Central memory CD8-positive, alpha-beta T cell (primary cell): ENCODE measurements at regions not wholly inside any gene's neighbourhood (a gene's known extent, or its start where the extent isn't known, plus 50 kb on each side); places are given as distances from the start of the nearest gene placed in this dataset.
"Not testable (repeated sequence)": the region's sequence is repeated elsewhere in the genome, so short reads cannot be mapped to it uniquely, and the experiment has no call there.

ENCODE experiments used
- ATAC-seq: fragments of 150-1000 bp; cut with Tn5 transposase; replicated peaks from 2 replicates; pipeline ENCODE4 v1.10.0; 2022; ENCODE audit warnings: mild to moderate bottlenecking, moderate FRiP score, moderate number of reproducible peaks; ENCODE audit not compliant: poor library complexity, severe bottlenecking; ENCODE audit errors: extremely low read depth
- DNase-seq, 2 donors: peaks; one replicate each; pipeline ENCODE4 v3.0.0; 2021; ENCODE audit warnings: low spot score in 2 of 2
- H3K27ac Mint-ChIP-seq: one replicate; pipeline ENCODE4 v1.8.0; 2022; ENCODE audit warnings: low read depth, mild to moderate bottlenecking, moderate library complexity, mixed read lengths
- H3K27me3 Mint-ChIP-seq: one replicate; pipeline ENCODE4 v1.8.0; 2022; ENCODE audit warnings: mixed read lengths
- H3K36me3 Mint-ChIP-seq: one replicate; pipeline ENCODE4 v1.8.0; 2022; ENCODE audit warnings: mild to moderate bottlenecking, moderate library complexity, mixed read lengths; ENCODE audit not compliant: insufficient read depth
- H3K4me1 Mint-ChIP-seq: one replicate; pipeline ENCODE4 v1.8.0; 2022; ENCODE audit warnings: mixed read lengths
- H3K4me3 Mint-ChIP-seq: one replicate; pipeline ENCODE4 v1.8.0; 2022; ENCODE audit warnings: mild to moderate bottlenecking, moderate library complexity, mixed read lengths
- H3K9me3 Mint-ChIP-seq: one replicate; pipeline ENCODE4 v1.8.0; 2022; ENCODE audit warnings: mixed read lengths

- Mint-ChIP-seq H3K27ac (no peak overlapping the region), H3K4me1 (no peaks in the 10 kb centered on the region), H3K9me3 (no peaks in the 10 kb centered on the region), H3K4me3 (no peak overlapping the region), H3K36me3 (no peaks in the 10 kb centered on the region), H3K27me3 (no peaks in the 10 kb centered on the region)
- DNase-seq: no peak
- ATAC-seq: no peak
Observed at GRCh38 chr14:30389134-30389876, 169.7 kb upstream of the G2E3 start.

- Mint-ChIP-seq H3K4me1 (no peaks in the 10 kb centered on the region), H3K27ac (no peak overlapping the region), H3K27me3 (no peaks in the 10 kb centered on the region), H3K4me3 (no peak overlapping the region), H3K36me3 (no peaks in the 10 kb centered on the region), H3K9me3 (no peaks in the 10 kb centered on the region)
- no peak for DNase-seq
- no peak for ATAC-seq
Observed at GRCh38 chr14:30389877-30390385, 169.0 kb upstream of the G2E3 start.

- Mint-ChIP-seq H3K4me3 (no peak overlapping the region), H3K9me3 (no peaks in the 10 kb centered on the region), H3K27me3 (no peaks in the 10 kb centered on the region), H3K36me3 (no peaks in the 10 kb centered on the region), H3K27ac (no peak overlapping the region), H3K4me1 (no peaks in the 10 kb centered on the region)
- DNase-seq: no peak
- ATAC-seq: no peak
Observed at GRCh38 chr14:30395065-30395464, 163.9 kb upstream of the G2E3 start.

- no peaks in the 10 kb centered on the region for H3K4me1 Mint-ChIP-seq
- H3K27ac Mint-ChIP-seq: no peak overlapping the region
- H3K27me3 Mint-ChIP-seq: no peaks in the 10 kb centered on the region
- ATAC-seq: no peak
- H3K36me3 Mint-ChIP-seq: no peaks in the 10 kb centered on the region
- H3K9me3 Mint-ChIP-seq: no peaks in the 10 kb centered on the region
- no peak for DNase-seq
- no peak overlapping the region for H3K4me3 Mint-ChIP-seq
Observed at GRCh38 chr14:30402846-30403245, 156.1 kb upstream of the G2E3 start.

GRCh38 chr14:30403791-30404190 lies 155.2 kb upstream of the G2E3 start:
- H3K9me3 Mint-ChIP-seq: no peaks in the 10 kb centered on the region
- H3K27ac Mint-ChIP-seq: no peak overlapping the region
- no peaks in the 10 kb centered on the region for H3K27me3 Mint-ChIP-seq
- DNase-seq (no peak), ATAC-seq (no peak)
- H3K4me3 Mint-ChIP-seq: no peak overlapping the region
- no peaks in the 10 kb centered on the region for H3K4me1 Mint-ChIP-seq
- H3K36me3 Mint-ChIP-seq: no peaks in the 10 kb centered on the region

- not testable (repeated sequence) for H3K27ac Mint-ChIP-seq, DNase-seq, H3K36me3 Mint-ChIP-seq, H3K9me3 Mint-ChIP-seq, H3K4me3 Mint-ChIP-seq, ATAC-seq, H3K4me1 Mint-ChIP-seq
- H3K27me3 Mint-ChIP-seq: peaks cover 12% of the 10 kb centered on the region
Observed at GRCh38 chr14:30409508-30410015, 149.4 kb upstream of the G2E3 start.

GRCh38 chr14:30410986-30411385 lies 148.0 kb upstream of the G2E3 start:
- Mint-ChIP-seq H3K4me3 (no peak overlapping the region), H3K27me3 (peaks cover 12% of the 10 kb centered on the region), H3K9me3 (no peaks in the 10 kb centered on the region), H3K27ac (no peak overlapping the region), H3K36me3 (no peaks in the 10 kb centered on the region), H3K4me1 (no peaks in the 10 kb centered on the region)
- ATAC-seq (no peak), DNase-seq (no peak)

- H3K4me1 Mint-ChIP-seq, DNase-seq, ATAC-seq, H3K4me3 Mint-ChIP-seq, H3K9me3 Mint-ChIP-seq, H3K36me3 Mint-ChIP-seq, H3K27ac Mint-ChIP-seq: not testable (repeated sequence)
- peaks cover 12% of the 10 kb centered on the region for H3K27me3 Mint-ChIP-seq
Observed at GRCh38 chr14:30413184-30413583, 145.8 kb upstream of the G2E3 start.

GRCh38 chr14:30417121-30417520 lies 141.8 kb upstream of the G2E3 start:
- DNase-seq (no peak), ATAC-seq (no peak)
- H3K27ac Mint-ChIP-seq: no peak overlapping the region
- no peaks in the 10 kb centered on the region for H3K4me1 Mint-ChIP-seq
- H3K36me3 Mint-ChIP-seq: no peaks in the 10 kb centered on the region
- no peaks in the 10 kb centered on the region for H3K9me3 Mint-ChIP-seq
- peaks cover 26% of the 10 kb centered on the region for H3K27me3 Mint-ChIP-seq
- H3K4me3 Mint-ChIP-seq: no peak overlapping the region

- Mint-ChIP-seq H3K27ac (no peak overlapping the region), H3K9me3 (no peaks in the 10 kb centered on the region)
Observed at GRCh38 chr14:30417999-30418398, 141.0 kb upstream of the G2E3 start.

GRCh38 chr14:30419037-30419436 lies 139.9 kb upstream of the G2E3 start:
- Mint-ChIP-seq H3K4me1 (no peaks in the 10 kb centered on the region), H3K27me3 (peaks cover 23% of the 10 kb centered on the region), H3K4me3 (no peak overlapping the region), H3K9me3 (no peaks in the 10 kb centered on the region), H3K36me3 (no peaks in the 10 kb centered on the region), H3K27ac (no peak overlapping the region)
- DNase-seq (no peak), ATAC-seq (no peak)

More at GRCh38 chr14:30417999-30418398, 141.0 kb upstream of the G2E3 start:
- no peak for DNase-seq
- Mint-ChIP-seq H3K4me3 (no peak overlapping the region), H3K4me1 (no peaks in the 10 kb centered on the region), H3K27me3 (peaks cover 18% of the 10 kb centered on the region), H3K36me3 (no peaks in the 10 kb centered on the region)
- no peak for ATAC-seq

GRCh38 chr14:30420515-30420914 lies 138.4 kb upstream of the G2E3 start:
- H3K4me3 Mint-ChIP-seq: no peak overlapping the region
- no peak for ATAC-seq
- no peak overlapping the region for H3K27ac Mint-ChIP-seq
- H3K27me3 Mint-ChIP-seq: peaks cover 32% of the 10 kb centered on the region
- no peaks in the 10 kb centered on the region for H3K36me3 Mint-ChIP-seq
- no peak for DNase-seq
- H3K9me3 Mint-ChIP-seq: no peaks in the 10 kb centered on the region
- H3K4me1 Mint-ChIP-seq: no peaks in the 10 kb centered on the region

GRCh38 chr14:30426463-30426862 lies 132.5 kb upstream of the G2E3 start:
- DNase-seq (no peak), ATAC-seq (no peak)
- no peaks in the 10 kb centered on the region for H3K36me3 Mint-ChIP-seq
- no peaks in the 10 kb centered on the region for H3K9me3 Mint-ChIP-seq
- H3K27ac Mint-ChIP-seq: no peak overlapping the region
- H3K27me3 Mint-ChIP-seq: peaks cover 37% of the 10 kb centered on the region
- H3K4me3 Mint-ChIP-seq: no peak overlapping the region
- no peaks in the 10 kb centered on the region for H3K4me1 Mint-ChIP-seq
